RWPE1 (cell line): ENCODE measurements at regions not wholly inside any gene's neighbourhood (a gene's known extent, or its start where the extent isn't known, plus 50 kb on each side); places are given as distances from the start of the nearest gene placed in this dataset.

Experiments used
- CTCF ChIA-PET: fragments of 350-600 bp; sonication (Branson Sonifier 250); formaldehyde crosslinking; extraction: SDS; loops from one replicate; lab custom pipeline; 2021; lab: Yijun Ruan, JAX
- POLR2A ChIA-PET: fragments of 400-600 bp; formaldehyde crosslinking; extraction: SDS; loops from one replicate; lab custom pipeline; 2020; ENCODE audit warnings: antibody characterized with exemption; ENCODE audit not compliant: low non-redundant PET; lab: Yijun Ruan, JAX
- DNase-seq: peaks from one replicate; pipeline ENCODE4 v3.0.0; 2012; ENCODE audit warnings: low spot score
- H3K27ac ChIP-seq: fragments of 450-650 bp; 2 replicates; pipeline ENCODE4 v1.5.1; 2017
- TF ChIP-seq, protein P1 (sequence below): fragments of 450-650 bp; conservative IDR thresholded peaks from 2 replicates; pipeline ENCODE4 v1.5.1; 2017; ENCODE audit warnings: low read depth, mild to moderate bottlenecking

DNA sequence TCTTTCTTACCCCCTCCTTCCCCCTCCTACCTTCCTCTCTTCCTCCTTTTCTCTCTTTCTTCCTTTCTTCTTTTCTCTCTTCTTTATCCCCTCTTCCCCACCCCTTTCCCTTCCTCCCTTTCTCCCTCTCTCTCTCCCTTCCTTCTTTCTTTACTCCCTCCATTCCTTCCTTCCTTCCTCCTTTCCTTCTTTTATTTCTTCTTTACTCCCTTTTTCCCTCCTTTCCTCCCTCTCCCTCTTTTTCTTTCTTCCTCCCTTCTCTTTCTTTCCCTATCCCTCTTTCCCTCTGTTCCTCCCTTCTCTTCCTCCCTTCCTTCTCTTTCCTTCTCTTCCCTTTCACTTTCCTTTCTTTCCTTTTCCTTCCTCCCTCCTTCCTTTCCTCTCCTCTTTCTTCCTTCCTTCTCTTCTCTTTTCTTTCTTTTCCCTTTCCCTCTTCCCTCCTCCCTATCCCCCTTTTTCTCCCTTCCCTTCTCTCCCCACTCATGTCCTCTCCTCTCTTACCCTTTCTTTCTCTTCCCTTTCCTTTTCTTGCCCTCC is 302.3 kb upstream of the TBX3 start:
- no peak for DNase-seq
- TF ChIP-seq, protein P1, sequence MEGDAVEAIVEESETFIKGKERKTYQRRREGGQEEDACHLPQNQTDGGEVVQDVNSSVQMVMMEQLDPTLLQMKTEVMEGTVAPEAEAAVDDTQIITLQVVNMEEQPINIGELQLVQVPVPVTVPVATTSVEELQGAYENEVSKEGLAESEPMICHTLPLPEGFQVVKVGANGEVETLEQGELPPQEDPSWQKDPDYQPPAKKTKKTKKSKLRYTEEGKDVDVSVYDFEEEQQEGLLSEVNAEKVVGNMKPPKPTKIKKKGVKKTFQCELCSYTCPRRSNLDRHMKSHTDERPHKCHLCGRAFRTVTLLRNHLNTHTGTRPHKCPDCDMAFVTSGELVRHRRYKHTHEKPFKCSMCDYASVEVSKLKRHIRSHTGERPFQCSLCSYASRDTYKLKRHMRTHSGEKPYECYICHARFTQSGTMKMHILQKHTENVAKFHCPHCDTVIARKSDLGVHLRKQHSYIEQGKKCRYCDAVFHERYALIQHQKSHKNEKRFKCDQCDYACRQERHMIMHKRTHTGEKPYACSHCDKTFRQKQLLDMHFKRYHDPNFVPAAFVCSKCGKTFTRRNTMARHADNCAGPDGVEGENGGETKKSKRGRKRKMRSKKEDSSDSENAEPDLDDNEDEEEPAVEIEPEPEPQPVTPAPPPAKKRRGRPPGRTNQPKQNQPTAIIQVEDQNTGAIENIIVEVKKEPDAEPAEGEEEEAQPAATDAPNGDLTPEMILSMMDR, result no peak
- CTCF ChIA-PET, result no interaction called here
- POLR2A ChIA-PET, result no interaction called here
- H3K27ac ChIP-seq, result no peak overlapping the region

DNA sequence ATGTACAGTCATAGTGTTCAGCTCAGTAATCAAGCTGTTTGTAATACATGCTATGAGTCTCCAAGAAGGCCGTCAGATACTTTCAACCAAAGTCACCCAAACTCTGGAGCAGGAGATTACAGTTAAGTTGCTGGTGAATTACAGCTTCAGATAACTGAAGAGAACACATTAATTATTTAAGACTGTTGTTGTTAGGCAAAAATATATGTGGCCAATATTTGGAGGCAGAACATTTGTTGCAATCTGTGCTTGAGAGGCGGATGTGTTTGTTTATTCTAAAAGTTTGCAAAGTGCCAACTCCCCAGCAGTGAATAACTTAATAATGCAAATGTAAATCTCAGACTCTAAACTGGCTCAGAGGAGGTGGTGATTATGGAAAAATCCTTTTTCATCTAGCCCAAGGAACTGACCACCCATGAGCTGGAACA is 300.7 kb upstream of the TBX3 start:
- no peak overlapping the region for H3K27ac ChIP-seq
- DNase-seq, result no peak
- TF ChIP-seq, protein P1, result no peak
- CTCF ChIA-PET, result interaction anchor here (0.7 kb wide), 1 partner anchor 573 kb away, joined by 3 read pairs; no protein-coding TSS in a partner anchor
- POLR2A ChIA-PET, result no interaction called here

DNA sequence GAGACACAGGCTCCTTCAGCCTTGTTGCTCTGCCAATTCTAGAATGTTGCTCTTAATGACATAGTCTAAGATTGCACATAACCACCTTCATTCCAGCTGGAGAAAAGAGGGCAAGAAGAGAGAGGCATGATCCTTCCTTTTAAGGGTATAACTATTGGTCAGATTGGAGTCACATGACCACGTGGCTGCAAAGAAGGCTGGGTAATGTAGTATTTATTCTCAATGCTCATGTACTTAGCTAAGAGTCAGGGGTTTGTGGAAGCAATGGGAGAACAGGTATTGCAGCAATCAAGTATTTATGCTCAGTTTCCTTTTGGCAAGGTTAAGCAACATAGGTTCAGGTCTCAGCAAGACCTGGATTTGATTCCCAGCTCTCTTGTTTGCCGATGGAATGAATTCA is 298.8 kb upstream of the TBX3 start:
- DNase-seq, result peak; percentile 13
- TF ChIP-seq, protein P1, result no peak
- H3K27ac ChIP-seq, result no peak overlapping the region
- POLR2A ChIA-PET, result no interaction called here
- CTCF ChIA-PET, result no interaction called here

DNA sequence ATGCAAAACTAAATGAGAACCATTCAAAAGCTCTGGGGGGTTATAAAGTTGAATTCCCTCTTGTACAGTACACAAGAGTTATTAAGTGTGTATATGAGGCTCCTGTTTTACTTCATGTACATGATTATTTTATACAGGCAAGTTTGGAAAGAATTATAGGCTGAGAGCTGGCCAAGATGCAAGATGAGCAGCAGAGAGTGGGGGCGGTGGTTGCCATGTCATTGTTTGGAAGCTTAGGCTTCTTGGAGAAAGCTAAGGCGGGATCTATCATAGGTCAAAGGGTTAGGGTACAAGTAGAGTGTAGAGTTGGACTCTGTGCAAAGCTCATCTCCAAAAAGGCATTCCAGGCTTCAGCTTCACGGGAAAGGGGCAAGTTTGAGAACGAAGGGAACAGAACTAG is 297.1 kb upstream of the TBX3 start:
- ChIA-PET CTCF (no interaction called here), POLR2A (interaction anchor here (0.6 kb wide), 1 partner anchor 124 kb away, joined by 3 read pairs; no protein-coding TSS in a partner anchor)
- no peak overlapping the region for H3K27ac ChIP-seq
- TF ChIP-seq, protein P1, result no peak
- no peak for DNase-seq

DNA sequence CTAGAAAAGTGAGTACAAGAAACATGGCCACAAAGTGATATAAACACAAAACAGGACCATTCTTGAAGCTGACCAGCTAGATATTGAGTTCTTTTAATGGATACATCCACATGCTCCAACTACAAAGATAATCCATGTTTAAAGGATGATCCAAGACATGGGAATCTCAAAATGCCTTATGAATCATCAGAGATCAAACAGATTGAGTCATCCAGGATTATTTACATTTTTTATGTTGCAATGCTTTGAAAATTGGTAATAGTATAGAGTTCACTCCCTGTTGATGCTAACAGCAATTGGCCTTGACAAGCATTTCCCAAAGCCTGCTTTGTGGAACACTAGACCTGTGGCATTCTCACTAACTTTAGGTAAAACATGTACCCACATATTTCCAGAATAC is 293.0 kb upstream of the TBX3 start:
- H3K27ac ChIP-seq, result no peak overlapping the region
- DNase-seq, result peak; percentile 76
- TF ChIP-seq, protein P1, result no peak
- CTCF ChIA-PET, result no interaction called here
- POLR2A ChIA-PET, result no interaction called here

DNA sequence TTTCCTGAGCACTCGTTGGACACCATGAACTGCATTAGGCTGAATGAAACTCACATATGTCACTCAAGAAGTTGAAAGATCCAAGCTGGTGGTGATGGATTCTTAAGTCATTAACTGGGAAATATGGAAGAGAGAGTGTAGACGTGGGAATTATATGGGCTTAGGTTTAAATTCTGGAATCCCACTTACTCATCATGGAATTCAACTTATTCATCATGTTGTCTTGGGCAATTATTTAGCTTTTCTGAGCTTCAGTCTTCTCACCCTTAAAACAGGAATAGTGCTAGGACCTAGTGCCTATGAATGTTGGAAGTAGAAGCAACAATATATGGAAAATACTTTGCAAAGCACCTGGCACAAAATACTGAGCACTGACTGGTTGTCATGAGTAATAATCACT is 292.4 kb upstream of the TBX3 start:
- ChIA-PET POLR2A (no interaction called here), CTCF (no interaction called here)
- DNase-seq, result no peak
- no peak overlapping the region for H3K27ac ChIP-seq
- TF ChIP-seq, protein P1, result no peak
